MV-4-11 (cell line): ENCODE measurements at regions not wholly inside any gene's neighbourhood (a gene's known extent, or its start where the extent isn't known, plus 50 kb on each side); places are given as distances from the start of the nearest gene placed in this dataset.

Experiments
- DNase-seq: peaks from one replicate; lab custom pipeline; 2025; lab: John Stamatoyannopoulos, UW

GRCh38 chr2:238750212-238750904 lies 97.5 kb upstream of the TWIST2 start:
- DNase-seq, result no peak

DNA sequence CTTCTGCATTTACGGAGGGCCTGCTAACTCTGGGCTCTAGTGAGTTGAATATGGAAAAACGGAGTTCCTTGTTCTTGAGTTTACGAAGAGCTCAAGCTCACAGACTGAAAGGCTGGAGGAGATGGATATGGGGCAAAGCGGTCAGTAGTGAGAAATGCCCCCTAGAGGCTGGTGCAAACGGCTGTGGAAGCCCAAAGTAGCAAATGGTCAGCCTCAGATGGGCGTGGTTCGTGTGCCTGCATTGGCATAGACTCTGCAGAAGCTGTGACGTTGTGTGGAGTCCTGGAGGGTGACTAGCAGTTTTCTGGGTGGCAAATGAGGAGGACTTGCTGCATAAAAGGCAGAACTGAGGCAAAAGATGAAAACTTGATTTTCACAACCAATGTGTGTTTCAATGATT lies 93.6 kb upstream of the TWIST2 start:
- no peak for DNase-seq

DNA sequence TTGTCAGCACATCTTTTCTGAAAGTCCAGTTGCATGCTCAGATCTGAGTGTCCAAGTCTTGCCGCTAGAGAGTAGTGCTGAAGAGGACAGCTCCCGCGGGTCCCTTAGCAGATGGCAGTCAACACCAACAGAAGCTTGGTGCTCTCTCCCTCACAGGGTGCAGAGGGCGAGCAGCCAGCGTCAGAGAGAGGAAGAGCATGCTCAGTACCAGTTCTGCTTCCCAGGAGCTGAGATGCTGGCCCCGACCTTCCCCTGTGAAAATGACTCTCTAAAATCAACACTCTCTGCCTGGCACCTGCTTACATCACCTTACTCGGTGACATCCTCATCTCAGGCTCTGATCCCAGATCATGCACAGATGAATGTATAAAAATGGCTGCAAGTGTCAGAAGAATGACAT lies 86.0 kb upstream of the TWIST2 start:
- peak; percentile 32 for DNase-seq

DNA sequence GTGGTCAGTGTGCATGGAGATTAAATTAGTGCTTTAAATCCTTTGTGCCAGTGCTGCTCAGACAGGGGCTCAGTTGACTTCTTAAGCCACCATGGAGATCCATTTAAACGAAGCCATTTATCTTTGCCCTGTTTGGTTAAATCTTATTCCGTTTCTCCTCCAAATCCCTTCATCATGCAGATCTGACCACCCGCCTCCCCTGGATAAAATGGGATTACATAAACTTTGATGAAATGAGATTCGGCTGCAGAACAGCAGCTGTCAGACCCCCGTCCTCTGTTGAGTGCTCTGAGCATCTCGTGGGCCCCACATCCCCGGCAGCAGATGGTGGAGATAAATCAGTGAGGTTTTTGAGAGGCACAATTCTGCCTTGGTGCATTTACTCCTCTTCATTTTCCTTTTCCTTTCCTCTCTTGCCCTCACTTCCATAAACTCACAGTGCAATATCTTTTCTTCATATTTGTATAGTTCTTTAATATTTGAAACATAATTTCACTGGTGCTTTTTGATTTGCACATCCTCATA lies 84.4 kb upstream of the TWIST2 start:
- DNase-seq, result no peak

DNA sequence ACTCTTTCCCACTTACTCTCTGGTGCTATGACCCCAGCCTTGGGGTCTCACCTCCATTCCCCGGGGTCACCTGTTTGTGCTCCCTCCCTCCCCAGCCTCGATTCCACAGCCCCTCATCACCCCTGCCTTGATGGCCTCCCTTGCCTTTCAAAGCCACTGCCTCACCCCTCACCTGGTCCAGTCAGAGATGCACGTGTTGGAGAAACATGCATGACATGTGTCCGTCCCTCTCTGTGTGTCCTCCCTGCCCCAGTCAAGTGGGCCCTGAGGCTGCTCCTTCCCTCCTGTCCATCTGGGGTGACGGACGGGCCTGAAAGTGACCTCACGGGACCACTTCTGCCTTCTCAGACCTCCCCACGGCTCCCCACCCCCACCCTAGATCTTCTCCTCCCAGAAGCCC lies 82.3 kb upstream of the TWIST2 start:
- DNase-seq, result no peak

DNA sequence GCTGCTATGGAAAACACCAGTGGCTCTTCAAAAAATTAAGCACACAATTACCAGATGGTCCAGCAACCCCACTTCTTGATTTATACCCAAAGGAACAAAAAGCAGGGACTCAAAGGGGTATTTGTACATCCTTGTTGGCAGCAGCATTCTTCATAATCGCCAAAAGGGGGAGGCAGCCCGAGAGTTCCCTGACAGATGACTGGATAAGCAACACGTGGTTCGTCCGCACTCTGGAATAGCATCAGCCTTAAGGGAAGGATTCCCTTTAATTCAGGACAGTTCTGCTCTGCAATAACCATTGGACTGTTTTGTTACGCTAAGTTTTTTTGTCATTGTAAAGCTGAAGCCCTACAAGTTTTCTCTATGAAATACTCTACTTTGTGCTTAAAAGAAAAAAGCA lies 76.7 kb upstream of the TWIST2 start:
- DNase-seq, result no peak

DNA sequence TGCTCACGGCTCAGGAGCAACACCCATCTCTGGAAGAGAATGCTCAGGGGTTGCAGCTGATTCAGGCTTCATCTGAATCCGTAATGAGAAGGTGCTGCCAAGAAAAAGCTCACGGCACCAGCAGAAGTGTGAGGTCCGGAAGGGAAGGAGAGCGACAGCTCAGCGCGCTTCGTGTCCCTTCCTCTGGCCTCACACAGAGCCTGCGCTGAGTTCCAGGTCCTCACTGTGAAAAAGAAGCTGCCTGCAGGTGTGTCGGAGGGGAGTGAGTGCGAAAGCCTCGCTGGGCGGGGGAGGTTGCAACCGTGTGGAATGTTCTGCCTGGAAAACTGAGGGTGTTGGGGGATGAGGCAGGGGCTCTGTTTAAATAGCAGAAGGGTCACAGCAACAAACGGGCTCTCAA lies 76.2 kb upstream of the TWIST2 start:
- DNase-seq, result no peak

DNA sequence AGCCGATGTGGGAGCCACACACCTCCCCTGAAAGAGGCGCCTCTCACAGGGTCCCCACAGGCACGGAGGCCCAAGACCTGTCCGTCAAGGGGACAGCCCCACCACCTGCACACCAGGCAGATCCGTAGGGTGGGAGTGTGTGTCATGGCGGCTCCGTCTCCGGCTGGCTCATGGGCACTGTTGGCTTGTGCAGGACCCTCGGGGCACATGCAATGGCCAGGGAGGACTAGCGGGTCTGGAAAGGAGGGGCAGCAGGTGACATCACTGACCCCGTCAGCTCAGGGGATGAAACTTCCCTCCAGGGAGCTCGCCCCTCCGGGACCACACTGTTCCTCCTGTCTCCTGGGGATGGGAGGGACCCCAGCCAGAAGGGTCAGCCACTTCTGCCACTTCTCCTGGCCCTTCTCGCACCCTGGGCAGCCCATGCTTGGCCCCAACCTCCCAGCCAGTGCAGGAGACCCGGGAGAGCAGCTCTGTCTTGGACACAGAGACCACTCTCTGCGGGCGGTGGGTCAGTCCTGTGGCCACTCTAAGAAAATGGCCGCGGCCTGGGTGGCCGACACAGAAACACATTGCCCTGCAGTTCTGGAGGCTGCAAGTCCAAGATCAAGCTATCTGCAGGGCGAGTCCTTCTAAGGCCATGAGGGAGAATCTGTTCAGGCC lies 75.1 kb upstream of the TWIST2 start:
- DNase-seq, result no peak

DNA sequence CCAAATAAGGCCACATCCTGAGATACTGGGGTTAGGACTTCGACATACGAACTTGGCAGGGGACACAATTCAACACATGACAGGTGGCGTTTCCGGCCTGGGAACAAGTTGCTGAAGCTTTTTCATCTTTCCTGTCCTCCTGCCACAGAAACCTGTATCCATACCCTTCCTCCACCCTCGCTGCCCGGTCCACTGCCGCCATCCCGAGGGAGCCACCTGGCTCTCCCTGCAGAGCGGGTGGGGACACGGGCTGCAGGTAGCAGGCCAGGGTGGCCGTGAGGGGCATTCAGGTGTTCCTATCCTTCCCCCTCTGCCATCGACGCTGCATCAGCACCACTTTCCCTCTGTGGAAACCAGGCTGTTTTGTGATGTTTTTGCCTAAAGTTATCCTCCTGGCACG lies 74.4 kb upstream of the TWIST2 start:
- DNase-seq, result no peak

- DNase-seq, result no peak
Measured at GRCh38 chr2:238774071-238774470, 73.8 kb upstream of the TWIST2 start.

DNA sequence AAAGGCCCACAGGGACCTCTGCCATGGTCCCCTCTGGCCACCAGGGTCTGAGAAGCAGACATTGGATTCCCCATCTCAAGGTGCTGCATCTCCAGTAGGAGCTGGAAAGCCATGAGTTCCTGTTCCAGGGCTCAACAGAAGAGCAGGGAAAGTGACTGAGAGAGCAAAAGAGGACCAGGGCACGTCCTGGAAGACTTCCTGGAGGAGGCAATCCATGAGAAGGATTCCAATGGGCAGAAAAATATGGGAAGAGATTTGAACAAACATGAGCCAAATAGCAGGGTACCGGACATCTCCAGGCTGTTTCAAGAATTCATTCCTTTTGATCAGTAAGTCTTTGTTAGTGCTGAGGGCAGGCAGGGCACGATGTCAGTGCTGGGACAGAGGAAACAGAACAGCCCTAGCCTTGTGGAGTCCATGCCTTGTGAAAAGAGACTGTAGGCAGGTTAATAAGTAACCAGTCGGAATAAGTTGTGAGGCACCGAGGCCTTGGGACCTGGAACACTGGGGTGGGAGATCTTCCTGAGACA lies 72.8 kb upstream of the TWIST2 start:
- DNase-seq, result no peak

DNA sequence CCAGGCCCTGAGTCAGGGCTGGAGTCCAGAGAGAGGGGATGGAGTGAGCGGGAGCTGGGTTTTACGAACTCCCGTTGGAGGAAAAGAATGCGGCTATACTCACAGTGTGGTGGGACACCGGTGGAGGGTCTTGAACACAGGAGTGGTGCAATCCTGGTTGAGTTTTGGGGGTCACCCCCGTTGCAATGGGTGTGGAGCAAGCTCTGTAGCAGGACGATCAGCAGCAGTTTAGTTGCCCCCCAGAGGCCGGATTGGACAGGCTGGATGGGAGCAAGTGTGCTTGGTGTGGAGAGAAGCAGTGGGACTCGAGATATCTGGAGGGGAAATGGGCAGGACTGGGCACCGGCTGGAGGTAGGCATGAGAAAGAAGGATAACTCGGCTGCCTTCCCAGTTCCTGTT lies 72.3 kb upstream of the TWIST2 start:
- DNase-seq, result no peak

- DNase-seq, result no peak
Measured at GRCh38 chr2:238776003-238776760, 71.7 kb upstream of the TWIST2 start.

DNA sequence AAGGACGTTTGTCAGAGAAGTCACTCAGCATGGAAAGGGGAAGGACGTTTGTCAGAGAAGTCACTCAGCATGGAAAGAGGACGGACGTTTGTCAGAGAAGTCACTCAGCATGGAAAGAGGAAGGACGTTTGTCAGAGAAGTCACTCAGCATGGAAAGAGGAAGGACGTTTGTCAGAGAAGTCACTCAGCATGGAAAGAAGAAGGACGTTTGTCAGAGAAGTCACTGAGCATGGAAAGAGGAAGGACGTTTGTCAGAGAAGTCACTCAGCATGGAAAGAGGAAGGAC lies 71.2 kb upstream of the TWIST2 start:
- peak; percentile 29 for DNase-seq

DNA sequence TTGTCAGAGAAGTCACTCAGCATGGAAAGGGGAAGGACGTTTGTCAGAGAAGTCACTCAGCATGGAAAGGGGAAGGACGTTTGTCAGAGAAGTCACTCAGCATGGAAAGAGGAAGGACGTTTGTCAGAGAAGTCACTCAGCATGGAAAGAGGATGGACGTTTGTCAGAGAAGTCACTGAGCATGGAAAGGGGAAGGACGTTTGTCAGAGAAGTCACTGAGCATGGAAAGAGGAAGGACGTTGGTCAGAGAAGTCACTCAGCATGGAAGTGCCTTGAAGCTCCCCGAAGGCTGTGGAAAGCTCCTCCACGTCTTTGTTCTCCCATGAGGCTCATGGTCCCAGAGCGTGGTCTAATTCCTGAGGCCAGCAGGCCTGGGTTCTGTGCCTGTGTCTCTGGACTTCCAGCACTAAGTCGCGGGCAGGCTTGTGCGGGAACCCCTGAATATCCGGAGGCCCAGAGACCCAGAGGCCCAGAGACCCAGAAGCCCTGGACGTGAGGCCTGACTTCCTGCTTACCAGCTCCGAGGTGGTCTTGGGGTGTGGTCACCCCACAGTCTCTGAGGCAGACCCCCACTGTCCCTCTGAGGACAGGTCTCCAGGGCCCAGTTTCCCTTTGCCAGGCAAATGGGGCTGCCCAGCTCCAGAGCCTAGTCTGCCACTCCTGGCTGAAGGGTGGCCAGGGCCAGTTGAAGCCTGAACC lies 70.4 kb upstream of the TWIST2 start:
- peak; percentile 44 for DNase-seq

- peak; percentile 33 for DNase-seq
Measured at GRCh38 chr2:238784671-238785527, 63.0 kb upstream of the TWIST2 start.

DNA sequence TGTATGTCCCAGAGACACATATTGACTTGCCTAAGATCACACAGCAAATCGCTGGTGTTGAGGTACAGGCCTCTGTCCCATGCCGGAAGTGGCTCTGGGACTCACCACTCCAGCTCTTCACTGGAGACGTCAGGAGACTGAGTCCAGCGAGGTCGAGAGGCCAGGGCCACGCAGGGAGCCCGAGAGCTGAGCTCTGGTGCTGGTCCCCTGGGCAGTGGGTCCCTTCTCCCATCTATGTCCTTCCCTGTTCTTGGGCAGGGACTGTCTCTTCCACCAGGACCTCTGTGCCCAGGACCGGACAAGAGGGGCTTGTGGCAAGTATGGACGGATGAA lies 62.4 kb upstream of the TWIST2 start:
- no peak for DNase-seq

GRCh38 chr2:238786379-238786778 lies 61.5 kb upstream of the TWIST2 start:
- DNase-seq, result no peak

GRCh38 chr2:238786792-238787490 lies 60.9 kb upstream of the TWIST2 start:
- DNase-seq, result no peak

DNA sequence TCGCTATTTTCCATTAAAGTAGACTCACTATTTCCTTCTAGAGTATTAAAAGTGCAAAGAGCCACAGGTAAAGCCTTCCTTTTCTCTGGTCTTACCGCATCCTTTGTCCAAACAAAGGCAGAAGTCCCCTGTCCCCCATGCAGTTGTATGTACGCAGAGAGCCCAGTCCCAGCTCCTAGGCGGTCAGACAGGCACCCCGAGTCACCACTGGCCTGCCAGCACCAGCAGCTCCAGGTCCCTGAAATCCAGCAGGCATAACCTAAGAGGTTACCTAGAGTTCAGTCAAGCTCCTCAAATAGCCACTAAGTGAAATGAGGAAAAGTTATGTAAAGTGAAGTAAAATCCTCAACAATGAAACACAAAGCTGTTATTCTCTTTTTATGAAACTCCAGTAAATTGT lies 60.4 kb upstream of the TWIST2 start:
- no peak for DNase-seq

DNA sequence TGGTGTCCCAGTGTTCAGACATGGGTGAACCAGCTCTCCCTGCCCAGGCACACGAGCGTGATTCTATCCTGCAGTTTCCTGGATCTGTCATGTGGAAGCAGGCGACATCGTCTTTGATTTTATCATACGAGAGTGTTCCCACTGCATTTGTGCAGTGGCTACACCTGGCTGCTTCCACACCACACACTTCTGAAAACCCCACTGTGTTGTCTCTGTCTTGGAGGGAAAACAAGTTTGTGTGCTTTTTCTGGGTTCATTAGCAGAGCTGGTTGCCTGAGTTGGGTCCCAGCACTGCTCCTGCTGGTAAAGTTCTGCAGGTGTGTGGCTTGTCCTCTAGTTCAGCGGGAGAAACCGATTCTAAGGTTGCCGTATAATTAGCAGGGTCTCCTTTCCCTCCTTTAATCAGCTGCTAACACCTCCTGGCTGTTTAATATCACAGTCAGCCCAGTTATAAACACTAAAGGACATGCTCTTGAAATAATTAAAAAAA lies 58.5 kb upstream of the TWIST2 start:
- no peak for DNase-seq
